HEK293 (cell line): ENCODE measurements at regions not wholly inside any gene's neighbourhood (a gene's known extent, or its start where the extent isn't known, plus 50 kb on each side); places are given as distances from the start of the nearest gene placed in this dataset.
A peak's percentile ranks its signal among the peaks of the same experiment; 100 is the strongest.

Source experiments
- GLIS2 ChIP-seq: fragments of 450-650 bp; formaldehyde crosslinking; IDR thresholded peaks from 2 replicates; pipeline ENCODE4 v1.5.1; 2016; ENCODE audit warnings: missing biosample characterization, missing genetic modification characterization
- KLF17 ChIP-seq: fragments of 450-650 bp; formaldehyde crosslinking; IDR thresholded peaks from 2 replicates; pipeline ENCODE4 v1.5.1; 2016; ENCODE audit warnings: missing biosample characterization, missing genetic modification characterization
- OSR2 ChIP-seq: fragments of 450-650 bp; formaldehyde crosslinking; IDR thresholded peaks from 2 replicates; pipeline ENCODE4 v1.5.1; 2016; ENCODE audit warnings: missing biosample characterization, missing genetic modification characterization
- OVOL3 ChIP-seq: fragments of 450-650 bp; formaldehyde crosslinking; IDR thresholded peaks from 2 replicates; pipeline ENCODE4 v1.5.1; 2016; ENCODE audit warnings: missing biosample characterization, missing genetic modification characterization
- PATZ1 ChIP-seq: fragments of 450-650 bp; formaldehyde crosslinking; IDR thresholded peaks from 2 replicates; pipeline ENCODE4 v1.5.1; 2016; ENCODE audit warnings: missing biosample characterization, missing genetic modification characterization
- SCRT1 ChIP-seq: fragments of 450-650 bp; formaldehyde crosslinking; IDR thresholded peaks from 2 replicates; pipeline ENCODE4 v1.5.1; 2016; ENCODE audit warnings: missing biosample characterization, missing genetic modification characterization, borderline replicate concordance
- SETDB1 ChIP-seq: IDR thresholded peaks from one replicate; pipeline ENCODE4 v1.6.1; 2017; ENCODE audit warnings: mild to moderate bottlenecking, low read length, moderate library complexity, mixed read lengths; ENCODE audit not compliant: insufficient read length
- TRIM28 ChIP-seq: IDR thresholded peaks from 2 replicates; pipeline ENCODE4 v1.6.1; 2011; ENCODE audit warnings: low read length, control low read depth, borderline replicate concordance
- WT1 ChIP-seq: fragments of 450-650 bp; formaldehyde crosslinking; IDR thresholded peaks from 2 replicates; pipeline ENCODE4 v1.5.1; 2016; ENCODE audit warnings: missing biosample characterization, missing genetic modification characterization
- ZBTB6 ChIP-seq: fragments of 450-650 bp; formaldehyde crosslinking; IDR thresholded peaks from 2 replicates; pipeline ENCODE4 v1.5.1; 2017; ENCODE audit warnings: missing biosample characterization, missing genetic modification characterization
- ZFP3 ChIP-seq: fragments of 450-650 bp; formaldehyde crosslinking; IDR thresholded peaks from 2 replicates; pipeline ENCODE4 v1.5.1; 2016; ENCODE audit warnings: low read depth, missing biosample characterization, missing genetic modification characterization
- ZNF133 ChIP-seq: fragments of 450-650 bp; formaldehyde crosslinking; IDR thresholded peaks from 2 replicates; pipeline ENCODE4 v1.5.1; 2016; ENCODE audit warnings: missing biosample characterization, missing genetic modification characterization
- ZNF19 ChIP-seq: fragments of 450-650 bp; formaldehyde crosslinking; IDR thresholded peaks from 2 replicates; pipeline ENCODE4; 2016; ENCODE audit warnings: missing biosample characterization, missing genetic modification characterization, low read depth
- ZNF23 ChIP-seq: fragments of 450-650 bp; formaldehyde crosslinking; IDR thresholded peaks from 2 replicates; pipeline ENCODE4 v1.5.1; 2016; ENCODE audit warnings: missing biosample characterization, missing genetic modification characterization, borderline replicate concordance
- ZNF274 ChIP-seq, 2 experiments: fragments of 200-500 bp in 1 of 2; fragments of 450-650 bp in 1 of 2; sonication (Bioruptor generic) in 1 of 2; formaldehyde crosslinking in 1 of 2; IDR thresholded peaks; 2 replicates each; pipeline versions ENCODE4 v1.5.1 to v1.6.1; 2014 to 2016; ENCODE audit warnings: borderline replicate concordance in 1 of 2, inconsistent platforms in 1 of 2, low read length in 1 of 2, missing biosample characterization in 1 of 2, missing genetic modification characterization in 1 of 2
- ZNF292 ChIP-seq: fragments of 450-650 bp; formaldehyde crosslinking; IDR thresholded peaks from 2 replicates; pipeline ENCODE4 v1.5.1; 2016; ENCODE audit warnings: low read depth, missing biosample characterization, missing genetic modification characterization, borderline replicate concordance
- ZNF335 ChIP-seq: fragments of 450-650 bp; formaldehyde crosslinking; conservative IDR thresholded peaks from 2 replicates; pipeline ENCODE4 v1.5.1; 2016; ENCODE audit warnings: missing biosample characterization, missing genetic modification characterization
- ZNF391 ChIP-seq: fragments of 450-650 bp; formaldehyde crosslinking; IDR thresholded peaks from 2 replicates; pipeline ENCODE4 v1.5.1; 2016; ENCODE audit warnings: low read depth, missing biosample characterization, missing genetic modification characterization, borderline replicate concordance
- ZNF513 ChIP-seq: fragments of 450-650 bp; IDR thresholded peaks from 2 replicates; pipeline ENCODE4 v1.5.1; 2018; ENCODE audit warnings: missing biosample characterization, missing genetic modification characterization
- ZNF518A ChIP-seq: fragments of 450-650 bp; formaldehyde crosslinking; conservative IDR thresholded peaks from 2 replicates; pipeline ENCODE4 v1.5.1; 2016; ENCODE audit warnings: low read depth, missing biosample characterization, missing genetic modification characterization
- ZNF521 ChIP-seq: fragments of 450-650 bp; formaldehyde crosslinking; IDR thresholded peaks from 2 replicates; pipeline ENCODE4 v1.5.1; 2017; ENCODE audit warnings: missing biosample characterization, mild to moderate bottlenecking, missing genetic modification characterization
- ZNF596 ChIP-seq: fragments of 450-650 bp; IDR thresholded peaks from 2 replicates; pipeline ENCODE4 v1.5.0; 2018; ENCODE audit warnings: missing biosample characterization, mild to moderate bottlenecking, missing genetic modification characterization, moderate library complexity
- ZNF624 ChIP-seq: fragments of 450-650 bp; formaldehyde crosslinking; IDR thresholded peaks from 2 replicates; pipeline ENCODE4 v1.5.1; 2017; ENCODE audit warnings: missing biosample characterization, missing genetic modification characterization
- ZNF664 ChIP-seq: fragments of 450-650 bp; formaldehyde crosslinking; IDR thresholded peaks from 2 replicates; pipeline ENCODE4 v1.5.1; 2016; ENCODE audit warnings: missing biosample characterization, missing genetic modification characterization
- ZNF701 ChIP-seq: fragments of 450-650 bp; formaldehyde crosslinking; IDR thresholded peaks from 2 replicates; pipeline ENCODE4 v1.5.1; 2016; ENCODE audit warnings: missing biosample characterization, missing genetic modification characterization
- ZNF747 ChIP-seq: fragments of 450-650 bp; formaldehyde crosslinking; IDR thresholded peaks from 2 replicates; pipeline ENCODE4 v1.5.1; 2016; ENCODE audit warnings: missing biosample characterization, missing genetic modification characterization
- ZSCAN18 ChIP-seq: fragments of 450-650 bp; formaldehyde crosslinking; IDR thresholded peaks from 2 replicates; pipeline ENCODE4 v1.5.1; 2016; ENCODE audit warnings: missing biosample characterization, missing genetic modification characterization

- TF ChIP-seq ZBTB6 (no peak), ZNF521 (tag by site-specific recombination) (no peak), ZNF335 (peak; percentile 69), ZNF701 (no peak), OSR2 (tag by site-specific recombination) (no peak), TRIM28 (peak; percentile 27; the same call in 1 of the 2 replicates), ZNF133 (no peak), ZNF274 (IDR thresholded peaks at IDR 0.05; ENCODE audit: low read length) (no peak), ZNF274 (tag by site-specific recombination; IDR thresholded peaks at IDR 0.05; ENCODE audit: borderline replicate concordance) (no peak), WT1 (tag by site-specific recombination) (no peak), ZFP3 (tag by site-specific recombination) (no peak), GLIS2 (tag by site-specific recombination) (no peak), OVOL3 (tag by site-specific recombination) (no peak), ZNF664 (tag by site-specific recombination) (no peak), ZNF596 (no peak), ZNF391 (tag by site-specific recombination) (no peak), ZNF518A (tag by site-specific recombination) (no peak), SETDB1 (no peak), KLF17 (tag by site-specific recombination) (peak; percentile 94), ZNF624 (tag by site-specific recombination) (no peak), ZNF292 (tag by site-specific recombination) (no peak), ZNF23 (tag by site-specific recombination) (no peak), SCRT1 (tag by site-specific recombination) (no peak), ZSCAN18 (no peak), PATZ1 (tag by site-specific recombination) (no peak), ZNF513 (tag by site-specific recombination) (no peak), ZNF19 (no peak), ZNF747 (tag by site-specific recombination) (no peak)
These were observed 160.2 kb upstream of the TBL1XR1 start (continued) for GRCh38 chr3:177357352-177358090.
